Thoracic aorta (tissue), 2 donors: ENCODE measurements at regions not wholly inside any gene's neighbourhood (a gene's known extent, or its start where the extent isn't known, plus 50 kb on each side); places are given as distances from the start of the nearest gene placed in this dataset.

Experiments
- ATAC-seq: fragments of 150-250 bp; one replicate; pipeline ENCODE4 v1.8.0; 2017; ENCODE audit warnings: low read depth; ENCODE audit not compliant: insufficient number of reproducible peaks, low FRiP score
- DNase-seq: peaks from one replicate; pipeline ENCODE4 v3.0.0-alpha.2; 2020; ENCODE audit warnings: low spot score
- H3K27ac ChIP-seq, 2 donors: fragments of 200-600 bp; sonication (generic); 1 replicate in 1 of 2; 2 replicates in 1 of 2; pipeline ENCODE4 v1.5.1; 2016; ENCODE audit warnings: mild to moderate bottlenecking in 2 of 2, moderate library complexity in 2 of 2
- H3K27me3 ChIP-seq: fragments of 200-600 bp; sonication (generic); replicated peaks from 2 replicates; pipeline ENCODE4 v1.6.0; 2016; ENCODE audit warnings: mild to moderate bottlenecking; ENCODE audit not compliant: insufficient read depth
- H3K36me3 ChIP-seq: fragments of 200-600 bp; sonication (generic); one replicate; pipeline ENCODE4 v1.5.1; 2016
- H3K4me1 ChIP-seq, 2 donors: fragments of 200-600 bp; sonication (generic); 1 replicate in 1 of 2; 2 replicates in 1 of 2; pipeline versions ENCODE4 v1.5.1 to v1.6.0; 2016; ENCODE audit warnings: low read depth in 2 of 2, mild to moderate bottlenecking in 1 of 2; ENCODE audit not compliant: control insufficient read depth in 1 of 2
- H3K4me3 ChIP-seq: fragments of 200-600 bp; sonication (generic); 2 replicates; pipeline ENCODE4 v1.5.1; 2016; ENCODE audit warnings: mild to moderate bottlenecking
- H3K9me3 ChIP-seq: fragments of 200-600 bp; sonication (generic); 2 replicates; pipeline ENCODE4 v1.5.1; 2016
- CTCF ChIP-seq: fragments of 200-600 bp; sonication (generic); IDR thresholded peaks from one replicate; pipeline ENCODE4 v1.5.1; 2019; ENCODE audit warnings: antibody characterized with exemption

DNA sequence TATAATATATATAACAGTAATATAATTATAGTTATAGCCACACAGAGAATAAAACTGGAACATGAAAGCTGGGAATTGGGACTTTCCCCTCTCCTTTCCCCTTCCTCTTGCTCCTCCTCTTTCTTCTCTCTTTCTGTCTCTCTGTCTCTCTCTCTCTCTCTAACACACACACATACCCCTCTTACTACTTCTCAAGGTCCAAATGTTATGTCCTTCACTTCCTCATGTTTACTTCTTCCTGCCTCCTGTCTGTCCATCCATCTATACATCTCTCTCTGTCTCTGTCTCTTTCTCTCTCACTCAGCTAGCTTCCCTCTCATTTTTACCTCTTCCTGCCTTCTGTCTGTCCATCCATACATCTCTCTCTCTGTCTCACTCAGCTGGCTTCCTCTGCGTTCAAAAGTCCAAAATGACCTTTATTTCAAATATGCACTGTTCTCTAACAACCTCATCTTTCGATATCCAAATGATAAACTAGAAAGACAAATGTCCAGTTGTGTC is 261.1 kb downstream of the SIPA1L2 start:
- H3K27ac ChIP-seq: no peak overlapping the region
- ATAC-seq (no peak), DNase-seq (no peak)
- H3K4me3 ChIP-seq: no peak overlapping the region
- no peaks in the 10 kb centered on the region for H3K27me3 ChIP-seq
- H3K9me3 ChIP-seq: no peaks in the 10 kb centered on the region
- no peaks in the 10 kb centered on the region for H3K36me3 ChIP-seq
- H3K4me1 ChIP-seq: no peaks in the 10 kb centered on the region
- no peak for TF ChIP-seq CTCF

- Histone ChIP-seq H3K36me3 (no peaks in the 10 kb centered on the region), H3K4me3 (no peak overlapping the region), H3K27ac (no peak overlapping the region), H3K27me3 (no peaks in the 10 kb centered on the region), H3K4me1 (no peaks in the 10 kb centered on the region), H3K9me3 (no peaks in the 10 kb centered on the region)
- no peak for ATAC-seq
- TF ChIP-seq CTCF: no peak
- DNase-seq: no peak
These were observed 262.6 kb downstream of the SIPA1L2 start for GRCh38 chr1:232367293-232367692.

- no peak for DNase-seq
- H3K4me1 ChIP-seq: no peaks in the 10 kb centered on the region
- no peak for TF ChIP-seq CTCF
- no peaks in the 10 kb centered on the region for H3K9me3 ChIP-seq
- no peak for ATAC-seq
- H3K27me3 ChIP-seq: no peaks in the 10 kb centered on the region
- no peak overlapping the region for H3K4me3 ChIP-seq
- no peaks in the 10 kb centered on the region for H3K36me3 ChIP-seq
- H3K27ac ChIP-seq: no peak overlapping the region
These were observed 265.1 kb downstream of the SIPA1L2 start for GRCh38 chr1:232364654-232365382.

GRCh38 chr1:232363008-232363407 is 266.9 kb downstream of the SIPA1L2 start:
- no peaks in the 10 kb centered on the region for H3K9me3 ChIP-seq
- no peaks in the 10 kb centered on the region for H3K27me3 ChIP-seq
- ATAC-seq: no peak
- no peaks in the 10 kb centered on the region for H3K36me3 ChIP-seq
- no peak for DNase-seq
- no peak for TF ChIP-seq CTCF
- H3K4me3 ChIP-seq: no peak overlapping the region
- H3K27ac ChIP-seq: no peak overlapping the region
- no peaks in the 10 kb centered on the region for H3K4me1 ChIP-seq

GRCh38 chr1:232357416-232357815 is 272.5 kb downstream of the SIPA1L2 start:
- Histone ChIP-seq H3K4me3 (no peak overlapping the region), H3K27me3 (no peaks in the 10 kb centered on the region), H3K9me3 (no peaks in the 10 kb centered on the region), H3K27ac (no peak overlapping the region), H3K36me3 (no peaks in the 10 kb centered on the region), H3K4me1 (no peaks in the 10 kb centered on the region)
- ATAC-seq: no peak
- TF ChIP-seq CTCF: no peak
- DNase-seq: no peak
